OCI-LY1 (cell line): ENCODE measurements at regions not wholly inside any gene's neighbourhood (a gene's known extent, or its start where the extent isn't known, plus 50 kb on each side); places are given as distances from the start of the nearest gene placed in this dataset.

Experiments used
- H2AFZ ChIP-seq: fragments of 200-600 bp; sonication (generic), shearing (Covaris generic); 2 replicates; pipeline ENCODE4 v1.6.0; 2014; ENCODE audit warnings: antibody characterized with exemption, mild to moderate bottlenecking, low read length
- H3F3A ChIP-seq: fragments of 200-600 bp; sonication (generic), shearing (Covaris generic); 2 replicates; pipeline ENCODE4 v1.6.0; 2014; ENCODE audit warnings: mild to moderate bottlenecking, antibody characterized with exemption, low read length, moderate library complexity; ENCODE audit not compliant: insufficient read depth
- H3K27ac ChIP-seq: fragments of 200-600 bp; sonication (generic); 2 replicates; pipeline ENCODE4 v1.5.1; 2014; ENCODE audit warnings: low read length, mixed run types, mild to moderate bottlenecking, low read depth; ENCODE audit not compliant: poor library complexity, severe bottlenecking
- H3K27me3 ChIP-seq: fragments of 200-600 bp; sonication (generic); 2 replicates; pipeline ENCODE4 v1.6.0; 2014; ENCODE audit warnings: antibody characterized with exemption, mild to moderate bottlenecking, low read length, moderate library complexity; ENCODE audit not compliant: insufficient read depth
- H3K36me3 ChIP-seq: fragments of 200-600 bp; sonication (generic); 2 replicates; pipeline ENCODE4 v1.6.1; 2014; ENCODE audit warnings: mild to moderate bottlenecking, antibody characterized with exemption, low read length, moderate library complexity, mixed read lengths; ENCODE audit not compliant: insufficient read depth
- H3K4me1 ChIP-seq: fragments of 200-600 bp; sonication (generic); 2 replicates; pipeline ENCODE4 v1.5.1; 2014; ENCODE audit warnings: mild to moderate bottlenecking, low read length, moderate library complexity; ENCODE audit not compliant: insufficient read depth, severe bottlenecking
- H3K4me2 ChIP-seq: fragments of 200-600 bp; sonication (generic), shearing (Covaris generic); 2 replicates; pipeline ENCODE4 v1.6.1; 2014; ENCODE audit warnings: low read length
- H3K4me3 ChIP-seq: fragments of 200-600 bp; sonication (generic); 2 replicates; pipeline ENCODE4 v1.5.1; 2014; ENCODE audit warnings: low read length, low read depth, mild to moderate bottlenecking, mixed read lengths; ENCODE audit not compliant: poor library complexity, severe bottlenecking
- H3K79me2 ChIP-seq: fragments of 200-600 bp; shearing (Covaris generic); 2 replicates; pipeline ENCODE4 v1.6.1; 2016; ENCODE audit warnings: mixed run types, low read length, mixed read lengths; ENCODE audit not compliant: insufficient read depth
- H3K9ac ChIP-seq: fragments of 200-600 bp; sonication (generic), shearing (Covaris generic); 2 replicates; pipeline ENCODE4 v1.6.1; 2014; ENCODE audit warnings: mild to moderate bottlenecking, low read length, mixed read lengths
- H3K9me2 ChIP-seq: fragments of 200-600 bp; sonication (generic), shearing (Covaris generic); 2 replicates; pipeline ENCODE4 v1.6.1; 2014; ENCODE audit warnings: low read depth, mild to moderate bottlenecking, low read length, mixed read lengths
- H3K9me3 ChIP-seq: fragments of 200-600 bp; shearing (Covaris generic); 2 replicates; pipeline ENCODE4 v1.6.1; 2014; ENCODE audit warnings: low read length, mixed read lengths
- H4K20me1 ChIP-seq: fragments of 200-600 bp; sonication (generic), shearing (Covaris generic); 2 replicates; pipeline ENCODE4 v1.6.0; 2016; ENCODE audit warnings: mild to moderate bottlenecking, low read length; ENCODE audit not compliant: insufficient read depth
- EZH2 ChIP-seq: fragments of 200-600 bp; sonication (generic), shearing (Covaris generic); IDR thresholded peaks from 2 replicates; pipeline ENCODE4 v1.8.0; 2017; ENCODE audit warnings: borderline replicate concordance, mixed run types, mild to moderate bottlenecking, antibody characterized with exemption, low read length, moderate library complexity, mixed read lengths
- TF ChIP-seq, protein P1 (sequence below): fragments of 200-600 bp; sonication (generic), shearing (Covaris generic); IDR thresholded peaks from 2 replicates; pipeline ENCODE4 v1.5.1; 2017; ENCODE audit warnings: mild to moderate bottlenecking, antibody characterized with exemption, low read length, moderate library complexity, mixed read lengths

DNA sequence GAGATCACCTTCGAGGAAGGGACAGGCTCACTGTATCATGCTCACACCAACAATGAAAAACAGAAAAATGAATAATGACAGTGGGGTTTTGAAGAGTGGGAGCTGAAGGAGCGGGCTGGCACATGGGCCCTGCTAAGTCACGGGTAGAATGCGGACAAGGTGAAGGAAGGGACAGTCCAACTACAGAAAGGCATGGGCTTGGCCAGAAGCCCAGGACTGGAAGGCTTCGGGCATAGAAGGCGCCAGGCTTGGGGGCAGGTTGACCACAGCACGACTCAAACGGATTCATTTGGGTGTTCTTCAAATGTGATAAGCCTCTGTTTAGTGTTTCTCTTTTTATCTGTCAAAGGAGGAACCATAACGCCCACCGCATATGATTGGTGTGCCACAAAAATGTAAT, 509.5 kb downstream of the CCSER2 start:
- no peaks in the 10 kb centered on the region; the same call in 1 of the 2 replicates for H3K27me3 ChIP-seq

DNA sequence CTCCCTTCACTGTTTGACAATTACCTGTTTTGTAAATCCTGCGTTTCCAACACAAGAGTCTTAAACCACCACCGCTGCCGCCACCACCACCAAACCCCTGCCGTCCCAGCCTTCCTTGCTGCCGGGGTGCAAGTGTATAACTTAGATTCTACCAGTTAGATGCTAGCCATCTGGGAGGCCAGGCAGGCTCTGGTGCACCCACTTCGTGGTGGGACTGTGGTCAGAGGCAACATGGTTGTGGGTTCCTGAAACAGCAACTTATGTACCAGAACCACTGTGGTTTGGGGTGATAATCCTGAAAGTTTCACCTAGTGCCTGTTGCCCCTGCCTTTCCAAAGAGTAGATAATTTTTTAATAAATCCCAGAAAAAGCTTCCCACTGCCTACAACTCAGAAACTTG, 510.5 kb downstream of the CCSER2 start:
- TF ChIP-seq, protein P1, sequence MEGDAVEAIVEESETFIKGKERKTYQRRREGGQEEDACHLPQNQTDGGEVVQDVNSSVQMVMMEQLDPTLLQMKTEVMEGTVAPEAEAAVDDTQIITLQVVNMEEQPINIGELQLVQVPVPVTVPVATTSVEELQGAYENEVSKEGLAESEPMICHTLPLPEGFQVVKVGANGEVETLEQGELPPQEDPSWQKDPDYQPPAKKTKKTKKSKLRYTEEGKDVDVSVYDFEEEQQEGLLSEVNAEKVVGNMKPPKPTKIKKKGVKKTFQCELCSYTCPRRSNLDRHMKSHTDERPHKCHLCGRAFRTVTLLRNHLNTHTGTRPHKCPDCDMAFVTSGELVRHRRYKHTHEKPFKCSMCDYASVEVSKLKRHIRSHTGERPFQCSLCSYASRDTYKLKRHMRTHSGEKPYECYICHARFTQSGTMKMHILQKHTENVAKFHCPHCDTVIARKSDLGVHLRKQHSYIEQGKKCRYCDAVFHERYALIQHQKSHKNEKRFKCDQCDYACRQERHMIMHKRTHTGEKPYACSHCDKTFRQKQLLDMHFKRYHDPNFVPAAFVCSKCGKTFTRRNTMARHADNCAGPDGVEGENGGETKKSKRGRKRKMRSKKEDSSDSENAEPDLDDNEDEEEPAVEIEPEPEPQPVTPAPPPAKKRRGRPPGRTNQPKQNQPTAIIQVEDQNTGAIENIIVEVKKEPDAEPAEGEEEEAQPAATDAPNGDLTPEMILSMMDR, result no peak
- TF ChIP-seq EZH2, result no peak
- no peaks in the 10 kb centered on the region; the same call in 1 of the 2 replicates for H3K27me3 ChIP-seq
- H3K79me2 ChIP-seq, result no peaks in the 10 kb centered on the region
- no peaks in the 10 kb centered on the region for H3K9me2 ChIP-seq
- no peaks in the 10 kb centered on the region for H4K20me1 ChIP-seq
- H3K9me3 ChIP-seq, result no peaks in the 10 kb centered on the region
- H3F3A ChIP-seq, result no peaks in the 10 kb centered on the region
- H3K9ac ChIP-seq, result no peak overlapping the region
- no peak overlapping the region for H3K4me2 ChIP-seq
- no peak overlapping the region for H3K27ac ChIP-seq
- no peak overlapping the region for H2AFZ ChIP-seq
- H3K4me3 ChIP-seq, result no peak overlapping the region
- no peaks in the 10 kb centered on the region for H3K4me1 ChIP-seq
- no peaks in the 10 kb centered on the region for H3K36me3 ChIP-seq

More for the DNA sequence above, 509.5 kb downstream of the CCSER2 start:
- Histone ChIP-seq H3K4me3 (no peak overlapping the region), H3K9me3 (no peaks in the 10 kb centered on the region), H2AFZ (no peak overlapping the region), H3K79me2 (no peaks in the 10 kb centered on the region), H3K27ac (no peak overlapping the region), H4K20me1 (no peaks in the 10 kb centered on the region), H3K9ac (no peak overlapping the region), H3K4me2 (no peak overlapping the region), H3F3A (no peaks in the 10 kb centered on the region), H3K9me2 (no peaks in the 10 kb centered on the region), H3K36me3 (no peaks in the 10 kb centered on the region), H3K4me1 (no peaks in the 10 kb centered on the region)
- TF ChIP-seq, protein P1, result no peak
- TF ChIP-seq EZH2, result no peak

DNA sequence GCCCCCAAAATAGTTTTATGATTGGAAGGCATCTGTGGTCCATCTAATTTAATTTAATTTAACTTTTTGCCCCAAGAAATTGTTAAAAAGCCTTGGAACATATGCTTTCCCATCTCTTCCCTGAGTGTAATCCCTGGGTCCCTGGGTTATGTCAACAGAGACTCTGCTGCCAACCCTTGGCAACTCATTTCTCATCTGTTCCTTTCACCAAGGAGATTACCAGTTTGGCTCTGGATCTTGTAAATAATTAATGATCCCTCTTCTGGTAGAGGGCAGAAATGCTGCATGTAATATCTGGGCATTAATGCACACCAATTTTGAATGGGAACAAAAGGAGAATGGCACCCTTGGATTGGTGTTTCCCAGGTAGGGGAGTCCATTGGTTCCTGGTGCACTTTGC, 514.2 kb downstream of the CCSER2 start:
- TF ChIP-seq, protein P1, result no peak
- no peak for TF ChIP-seq EZH2

More for the DNA sequence above, 514.2 kb downstream of the CCSER2 start:
- H2AFZ ChIP-seq, result no peak overlapping the region
- no peaks in the 10 kb centered on the region for H3F3A ChIP-seq
- H3K9ac ChIP-seq, result no peak overlapping the region
- no peak overlapping the region for H3K4me3 ChIP-seq
- no peak overlapping the region for H3K27ac ChIP-seq
- H3K36me3 ChIP-seq, result no peaks in the 10 kb centered on the region
- H3K79me2 ChIP-seq, result no peaks in the 10 kb centered on the region
- no peaks in the 10 kb centered on the region for H3K4me1 ChIP-seq
- H3K4me2 ChIP-seq, result no peak overlapping the region
- no peaks in the 10 kb centered on the region for H4K20me1 ChIP-seq
- H3K9me3 ChIP-seq, result no peaks in the 10 kb centered on the region
- H3K9me2 ChIP-seq, result no peaks in the 10 kb centered on the region
- no peaks in the 10 kb centered on the region for H3K27me3 ChIP-seq
